HG03469 (cell line): ENCODE measurements at regions not wholly inside any gene's neighbourhood (a gene's known extent, or its start where the extent isn't known, plus 50 kb on each side); places are given as distances from the start of the nearest gene placed in this dataset.

Experiments used
- ATAC-seq: cut with Tn5 transposase; IDR thresholded peaks from one replicate; pipeline ENCODE4 v1.9.1; 2021; ENCODE audit warnings: mild to moderate bottlenecking, moderate library complexity, moderate number of reproducible peaks; ENCODE audit not compliant: unreplicated experiment

- ATAC-seq, result no peak
Observed at GRCh38 chr20:11728937-11729336, 188.8 kb upstream of the BTBD3 start.

GRCh38 chr20:11729806-11730205 is 187.9 kb upstream of the BTBD3 start:
- no peak for ATAC-seq

- no peak for ATAC-seq
Observed at GRCh38 chr20:11734431-11734830, 183.3 kb upstream of the BTBD3 start.

GRCh38 chr20:11738852-11739251 is 178.8 kb upstream of the BTBD3 start:
- no peak for ATAC-seq

GRCh38 chr20:11740975-11741374 is 176.7 kb upstream of the BTBD3 start:
- ATAC-seq, result no peak

GRCh38 chr20:11745145-11745544 is 172.5 kb upstream of the BTBD3 start:
- no peak for ATAC-seq

- no peak for ATAC-seq
Observed at GRCh38 chr20:11748436-11748835, 169.3 kb upstream of the BTBD3 start.

- no peak for ATAC-seq
Observed at GRCh38 chr20:11752336-11752735, 165.4 kb upstream of the BTBD3 start.

- no peak for ATAC-seq
Observed at GRCh38 chr20:11753155-11753554, 164.5 kb upstream of the BTBD3 start.

GRCh38 chr20:11754451-11754850 is 163.2 kb upstream of the BTBD3 start:
- ATAC-seq, result no peak

- no peak for ATAC-seq
Observed at GRCh38 chr20:11755071-11755841, 162.4 kb upstream of the BTBD3 start.

GRCh38 chr20:11761497-11761896 is 156.2 kb upstream of the BTBD3 start:
- no peak for ATAC-seq

- ATAC-seq, result no peak
Observed at GRCh38 chr20:11766961-11767360, 150.7 kb upstream of the BTBD3 start.

- ATAC-seq, result no peak
Observed at GRCh38 chr20:11769825-11770224, 147.9 kb upstream of the BTBD3 start.

GRCh38 chr20:11772226-11772730 is 145.4 kb upstream of the BTBD3 start:
- no peak for ATAC-seq

GRCh38 chr20:11776687-11777086 is 141.0 kb upstream of the BTBD3 start:
- ATAC-seq, result no peak

GRCh38 chr20:11777387-11778205 is 140.1 kb upstream of the BTBD3 start:
- no peak for ATAC-seq

GRCh38 chr20:11778206-11778570 is 139.5 kb upstream of the BTBD3 start:
- ATAC-seq, result no peak

- ATAC-seq, result no peak
Observed at GRCh38 chr20:11780765-11781369, 136.8 kb upstream of the BTBD3 start.

GRCh38 chr20:11783102-11783850 is 134.4 kb upstream of the BTBD3 start:
- no peak for ATAC-seq
